HepG2 (cell line): ENCODE measurements at regions not wholly inside any gene's neighbourhood (a gene's known extent, or its start where the extent isn't known, plus 50 kb on each side); places are given as distances from the start of the nearest gene placed in this dataset.

Experiments used
- ATAC-seq: fragments of 200-7000 bp; cut with Tn5 transposase; 3 replicates; pipeline ENCODE4 v1.9.1; 2020; ENCODE audit warnings: mild to moderate bottlenecking, moderate library complexity
- BruUV-seq: library from RNA; stranded (reverse); fragments of 400-500 nt; replicated peaks from 2 replicates; lab custom pipeline; 2021; lab: Mats Ljungman, UMichigan
- CTCF ChIA-PET: fragments of 300-600 bp; formaldehyde crosslinking; extraction: SDS; loops from one replicate; lab custom pipeline; 2021; ENCODE audit warnings: low total read pairs, inconsistent platforms, low intra/inter-chr PET ratio; lab: Yijun Ruan, JAX
- POLR2A ChIA-PET: fragments of 350-600 bp; sonication (Branson Sonifier 250); formaldehyde crosslinking; loops from one replicate; lab custom pipeline; 2020; ENCODE audit warnings: antibody characterized with exemption, inconsistent platforms; lab: Yijun Ruan, JAX
- DNase-seq: peaks from one replicate; pipeline ENCODE4 v3.0.0-alpha.2; 2015; ENCODE audit warnings: low spot score
- FAIRE-seq: peaks from 3 replicates; lab custom pipeline; 2011; peaks lifted over from hg19 to GRCh38; lab: Jason Lieb, UNC
- H2AFZ ChIP-seq: one replicate; pipeline ENCODE4 v1.6.1; 2011; ENCODE audit warnings: low read length, inconsistent platforms
- H3K27ac ChIP-seq: fragments of 300-600 bp; 3 replicates; pipeline ENCODE4 v1.8.0; 2011; ENCODE audit warnings: mixed run types, mild to moderate bottlenecking, mixed read lengths, low read length, inconsistent platforms; ENCODE audit not compliant: insufficient read depth; ENCODE audit errors: extremely low read length
- H3K27me3 ChIP-seq, 2 experiments: fragments of 200-600 bp in 1 of 2; 2 replicates in 1 of 2; 3 replicates in 1 of 2; pipeline versions ENCODE4 v1.6.0 to v1.8.0; 2011; ENCODE audit warnings: low read length in 2 of 2, mild to moderate bottlenecking in 2 of 2, moderate library complexity in 2 of 2, inconsistent platforms in 1 of 2; ENCODE audit not compliant: insufficient read depth in 2 of 2, control insufficient read depth in 1 of 2
- H3K36me3 ChIP-seq, 2 experiments: fragments of 200-600 bp in 1 of 2; replicated peaks in 1 of 2; 2 replicates in 1 of 2; 3 replicates in 1 of 2; pipeline versions ENCODE4 v1.5.1 to v1.8.0; 2011; ENCODE audit warnings: low read length in 2 of 2, inconsistent platforms in 1 of 2; ENCODE audit not compliant: insufficient read depth in 2 of 2, control insufficient read depth in 1 of 2
- H3K4me1 ChIP-seq: 2 replicates; pipeline ENCODE4 v1.5.1; 2012; ENCODE audit warnings: low read length, inconsistent platforms; ENCODE audit not compliant: insufficient read depth
- H3K4me2 ChIP-seq: 2 replicates; pipeline ENCODE4 v1.6.0; 2011; ENCODE audit warnings: low read depth, low read length, inconsistent platforms
- H3K4me3 ChIP-seq, 3 experiments: fragments of 200-600 bp in 1 of 3; sonication (generic), shearing (Covaris generic) in 1 of 3; replicated peaks in 1 of 3; 2 replicates each; pipeline ENCODE4 v1.5.1; 2011 to 2016; ENCODE audit warnings: low read length in 3 of 3, inconsistent platforms in 2 of 3, low read depth in 2 of 3, mild to moderate bottlenecking in 2 of 3, control low read depth in 1 of 3, mixed read lengths in 1 of 3; ENCODE audit not compliant: insufficient read depth in 1 of 3
- H3K79me2 ChIP-seq: one replicate; pipeline ENCODE4 v1.6.1; 2011; ENCODE audit warnings: low read length, inconsistent platforms; ENCODE audit not compliant: insufficient read depth
- H3K9ac ChIP-seq: 2 replicates; pipeline ENCODE4 v1.6.0; 2011; ENCODE audit warnings: mild to moderate bottlenecking, low read depth, low read length, inconsistent platforms; ENCODE audit not compliant: insufficient read depth
- H3K9me3 ChIP-seq: 2 replicates; pipeline ENCODE4 v1.5.1; 2012; ENCODE audit warnings: mild to moderate bottlenecking, low read length
- H4K20me1 ChIP-seq: 2 replicates; pipeline ENCODE4 v1.6.0; 2011; ENCODE audit warnings: inconsistent platforms, mild to moderate bottlenecking, low read length, moderate library complexity; ENCODE audit not compliant: insufficient read depth
- KLF11 ChIP-seq: IDR thresholded peaks from 2 replicates; pipeline ENCODE4 v1.6.1; 2016; ENCODE audit warnings: missing compliant biosample characterization
- MNT ChIP-seq: fragments of 450-650 bp; IDR thresholded peaks from 2 replicates; pipeline ENCODE4 v1.6.1; 2016
- NAIF1 ChIP-seq: sonication (generic); formaldehyde crosslinking; IDR thresholded peaks from 2 replicates; pipeline ENCODE4 v1.5.0; 2020; ENCODE audit warnings: mild to moderate bottlenecking, missing genetic modification reagents, borderline replicate concordance
- U2AF2 ChIP-seq: fragments of 200-400 bp; formaldehyde crosslinking; IDR thresholded peaks from 2 replicates; pipeline ENCODE4 v1.6.1; 2017; ENCODE audit warnings: low read depth, mild to moderate bottlenecking, low read length
- ZBTB10 ChIP-seq: sonication (generic); formaldehyde crosslinking; IDR thresholded peaks from 2 replicates; pipeline ENCODE4 v1.4.0; 2020; ENCODE audit warnings: missing genetic modification reagents, borderline replicate concordance
- whole genome bisulfite sequencing: methylation state at CpG from one replicate; pipeline ENCODE4 v1.1.6; 2017; ENCODE audit warnings: low lambda C conversion rate; 5-methylcytosine and 5-hydroxymethylcytosine counted together
- in situ Hi-C: cut with HindIII; loops from 2 replicates; pipeline ENCODE4 v1.10.0; 2017; ENCODE audit warnings: low pct_unique_long_range_greater_than_20kb; ENCODE audit not compliant: extremely low pct_ligation_motif_present
- intact Hi-C: fragments of 100-400 bp; cut with micrococcal nuclease; formaldehyde crosslinking; loops from one replicate; pipeline ENCODE4 v1.10.0; 2022; ENCODE audit not compliant: unreplicated experiment

GRCh38 chr9:23081377-23081776 lies 634.8 kb downstream of the DMRTA1 start (continued):
- TF ChIP-seq ZBTB10 (no peak), NAIF1 (CRISPR knock-in tag) (no peak), MNT (no peak), KLF11 (CRISPR knock-in tag) (no peak)

GRCh38 chr9:23088932-23089364 lies 642.3 kb downstream of the DMRTA1 start:
- FAIRE-seq (no peak), ATAC-seq (no peak), DNase-seq (no peak)
- ChIA-PET CTCF (no interaction called here), POLR2A (no interaction called here)
- Histone ChIP-seq H2AFZ (no peak overlapping the region), H3K27ac (no peak overlapping the region), H4K20me1 (no peaks in the 10 kb centered on the region), H3K79me2 (no peaks in the 10 kb centered on the region), H3K4me3 (no peak overlapping the region), H3K9ac (no peak overlapping the region), H3K9me3 (peaks cover 33% of the 10 kb centered on the region), H3K36me3 (no peaks in the 10 kb centered on the region), H3K4me2 (no peak overlapping the region), H3K27me3 (no peaks in the 10 kb centered on the region), H3K4me1 (no peaks in the 10 kb centered on the region)
- 100% methylated on average over 1 of the region's 5 CpGs for WGBS
- no TSS peak for BruUV-seq
- in situ Hi-C loops (no loop called here), intact Hi-C loops (no loop called here)
- no peak for TF ChIP-seq U2AF2
